ELR (cell line): ENCODE measurements at regions not wholly inside any gene's neighbourhood (a gene's known extent, or its start where the extent isn't known, plus 50 kb on each side); places are given as distances from the start of the nearest gene placed in this dataset.

Source experiments
- DNase-seq: peaks from one replicate; pipeline ENCODE4 v3.0.0-alpha.2; 2015; ENCODE audit warnings: low read depth

- DNase-seq: no peak
Measured at GRCh38 chr2:174667250-174667860, 69.8 kb upstream of the WIPF1 start.

- no peak for DNase-seq
Measured at GRCh38 chr2:174666845-174667244, 69.2 kb upstream of the WIPF1 start.

- no peak for DNase-seq
Measured at GRCh38 chr2:174666312-174666711, 68.7 kb upstream of the WIPF1 start.

GRCh38 chr2:174664084-174664759 is 66.6 kb upstream of the WIPF1 start:
- peak; percentile 27 for DNase-seq

- peak; percentile 44 for DNase-seq
Measured at GRCh38 chr2:174663550-174663949, 65.9 kb upstream of the WIPF1 start.

GRCh38 chr2:174662859-174663258 is 65.3 kb upstream of the WIPF1 start:
- no peak for DNase-seq

GRCh38 chr2:174662459-174662858 is 64.9 kb upstream of the WIPF1 start:
- peak; percentile 84 for DNase-seq

- DNase-seq: no peak
Measured at GRCh38 chr2:174660984-174661675, 63.5 kb upstream of the WIPF1 start.

- DNase-seq: no peak
Measured at GRCh38 chr2:174659069-174659900, 61.7 kb upstream of the WIPF1 start.

GRCh38 chr2:174656676-174657176 is 59.1 kb upstream of the WIPF1 start:
- DNase-seq: no peak

GRCh38 chr2:174656035-174656434 is 58.4 kb upstream of the WIPF1 start:
- DNase-seq: no peak

- DNase-seq: no peak
Measured at GRCh38 chr2:174654419-174654941, 56.9 kb upstream of the WIPF1 start.

- DNase-seq: no peak
Measured at GRCh38 chr2:174648896-174649295, 51.3 kb upstream of the WIPF1 start.
